GM18868 (cell line): ENCODE measurements at regions not wholly inside any gene's neighbourhood (a gene's known extent, or its start where the extent isn't known, plus 50 kb on each side); places are given as distances from the start of the nearest gene placed in this dataset.
A peak's percentile ranks its signal among the peaks of the same experiment; 100 is the strongest.

Experiments
- ATAC-seq: cut with Tn5 transposase; IDR thresholded peaks from one replicate; pipeline ENCODE4 v1.9.1; 2021; ENCODE audit warnings: mild to moderate bottlenecking, moderate library complexity; ENCODE audit not compliant: unreplicated experiment

DNA sequence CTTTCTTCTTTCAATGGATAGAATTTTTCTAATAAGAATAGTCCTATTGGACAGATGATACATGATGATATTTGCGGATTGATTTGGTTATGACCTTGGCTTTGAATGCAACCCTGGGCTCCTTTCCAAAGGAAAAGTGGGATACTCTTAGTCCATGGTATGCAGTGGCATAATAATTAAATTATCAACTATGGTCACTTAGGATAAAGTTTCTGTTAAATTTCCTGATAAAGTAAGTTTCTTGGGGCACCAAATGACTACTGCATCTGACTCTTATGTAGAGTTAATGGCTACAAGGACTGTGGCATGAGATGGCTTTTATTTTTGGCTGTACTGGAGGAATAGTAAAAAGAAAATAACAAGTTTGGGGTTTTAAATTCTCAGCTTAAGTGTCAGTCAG, 126.7 kb downstream of the QPCT start:
- no peak for ATAC-seq

DNA sequence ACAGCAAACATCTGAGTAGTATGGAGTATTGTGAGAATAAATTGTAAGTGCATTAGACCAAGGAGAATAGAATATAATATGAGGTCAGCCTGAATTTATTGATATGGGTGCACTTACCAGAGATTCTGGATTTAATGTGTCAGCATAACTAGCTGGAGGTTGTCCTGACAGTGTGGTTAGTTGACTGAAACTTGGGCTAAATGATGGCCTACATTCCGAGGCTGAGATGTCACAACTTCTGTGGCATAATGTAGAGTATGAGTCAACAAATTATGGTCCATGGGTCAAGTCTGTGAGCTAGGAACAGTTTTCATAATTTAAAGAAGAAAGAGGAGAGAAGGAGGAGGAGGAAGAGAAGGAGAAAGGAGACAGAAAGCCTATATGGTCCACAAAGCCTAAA, 127.6 kb downstream of the QPCT start:
- no peak for ATAC-seq

DNA sequence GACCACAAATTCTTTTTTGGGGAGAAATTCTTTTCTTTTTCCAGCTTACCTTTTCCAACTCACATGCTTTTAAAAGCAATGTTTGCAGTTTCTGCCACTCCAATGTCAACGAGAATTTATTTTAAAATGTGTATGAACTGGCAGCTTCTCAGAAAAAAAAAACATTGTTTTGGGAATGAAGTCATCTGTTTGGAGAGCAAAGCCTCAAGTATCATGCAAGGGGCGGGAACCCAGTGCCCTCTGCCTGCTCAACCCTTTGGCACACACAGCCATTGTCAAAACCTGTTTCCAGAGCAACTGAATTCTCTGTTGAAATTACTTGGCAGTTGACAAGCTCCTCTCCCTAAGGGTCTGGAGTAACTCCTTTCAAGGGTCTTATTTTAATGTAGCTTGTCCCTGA, 128.5 kb downstream of the QPCT start:
- no peak for ATAC-seq

DNA sequence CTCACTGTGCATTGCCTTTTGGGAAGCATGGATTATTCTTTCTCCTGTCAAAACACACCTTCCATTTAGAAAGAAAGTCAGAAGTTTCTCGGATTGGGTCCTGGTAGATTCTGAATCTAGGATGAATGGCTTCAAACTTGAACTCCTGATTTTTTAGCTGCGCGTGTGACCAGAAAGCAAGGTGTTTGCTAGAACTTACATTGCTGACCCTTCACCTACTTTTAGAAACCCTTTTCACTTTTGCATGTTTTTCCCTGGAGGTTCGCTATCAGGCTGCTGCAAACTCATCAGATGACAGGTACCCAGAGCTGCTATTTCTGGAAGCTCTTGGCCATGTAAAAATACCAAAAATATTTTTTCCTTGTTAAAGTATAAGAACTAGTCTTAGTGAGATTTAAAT, 132.0 kb downstream of the QPCT start:
- ATAC-seq, result no peak

DNA sequence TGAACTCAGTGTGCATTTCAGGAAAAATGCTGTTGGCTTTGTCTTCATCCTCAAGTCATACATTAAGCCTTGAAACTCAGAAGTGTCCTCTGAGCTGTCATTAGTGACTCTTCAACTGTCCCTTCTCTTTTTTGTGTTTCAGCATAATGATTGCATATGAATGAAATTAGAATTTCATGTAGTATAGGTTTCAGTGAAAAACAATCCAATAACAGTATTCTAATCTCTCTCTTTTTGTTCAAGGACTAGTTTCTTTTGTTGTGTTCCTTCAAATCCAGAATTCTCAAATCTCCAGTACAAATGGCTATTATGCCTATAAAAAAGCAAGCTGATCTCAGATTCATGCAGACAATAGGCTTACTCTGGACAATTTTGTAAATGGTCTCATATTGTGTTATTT, 133.5 kb downstream of the QPCT start:
- no peak for ATAC-seq

DNA sequence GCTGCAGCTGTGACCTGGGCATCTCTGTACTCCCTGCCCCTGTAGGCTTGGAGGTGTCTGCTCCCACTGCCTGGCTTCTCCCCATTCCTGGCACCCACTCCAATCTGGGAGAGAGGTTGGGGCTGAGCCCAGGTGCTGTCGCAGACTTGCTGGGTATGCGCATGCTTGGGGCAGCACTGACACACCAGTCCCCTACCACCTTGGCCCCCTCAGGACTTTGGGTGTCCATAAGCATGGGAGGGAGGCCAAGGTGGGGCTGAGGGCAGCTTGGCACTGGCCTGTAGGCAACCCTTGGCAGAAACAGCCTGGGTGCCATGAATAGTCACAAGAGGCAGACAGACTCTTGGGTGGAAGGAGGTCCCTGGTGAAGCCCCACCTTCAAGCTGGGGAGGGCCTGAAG, 136.8 kb downstream of the QPCT start:
- ATAC-seq, result no peak

DNA sequence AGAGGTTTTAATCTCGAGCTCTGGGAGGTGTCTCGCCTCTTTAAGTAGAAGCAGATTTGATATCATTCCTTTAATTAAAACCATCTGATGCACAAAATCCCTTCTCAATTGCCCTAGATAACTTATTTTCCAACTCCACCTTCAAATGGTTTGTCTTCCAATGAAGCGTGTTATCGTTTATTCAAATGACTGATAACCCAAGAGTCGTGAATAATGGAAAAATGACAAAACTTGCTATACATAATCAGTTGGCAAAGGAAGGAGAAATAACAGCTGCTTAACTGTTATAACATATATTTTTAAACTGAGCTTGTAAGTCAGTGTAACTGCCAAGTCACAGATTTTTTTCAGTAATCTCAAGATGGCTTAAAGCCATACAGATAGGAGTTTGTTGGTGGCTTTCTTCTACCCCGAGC, 144.6 kb downstream of the QPCT start:
- no peak for ATAC-seq

DNA sequence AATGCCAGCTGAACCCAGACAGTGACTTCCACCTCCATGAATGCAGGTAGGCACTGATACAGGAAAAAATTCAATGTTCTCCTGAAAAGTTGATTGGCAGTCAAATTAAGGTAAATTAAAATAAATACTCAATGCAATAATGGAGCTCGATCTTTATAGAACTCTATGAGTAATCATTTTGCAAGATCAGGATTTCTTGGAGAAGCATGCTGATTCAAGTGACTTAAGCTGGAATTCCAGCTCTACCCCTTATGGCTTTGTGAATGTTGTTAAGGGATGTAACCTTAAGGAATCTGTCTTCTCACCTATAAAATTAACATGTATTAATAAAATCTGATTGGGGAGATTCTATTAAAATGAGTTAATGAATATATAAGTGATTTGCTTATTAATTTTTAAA, 145.1 kb downstream of the QPCT start:
- no peak for ATAC-seq

DNA sequence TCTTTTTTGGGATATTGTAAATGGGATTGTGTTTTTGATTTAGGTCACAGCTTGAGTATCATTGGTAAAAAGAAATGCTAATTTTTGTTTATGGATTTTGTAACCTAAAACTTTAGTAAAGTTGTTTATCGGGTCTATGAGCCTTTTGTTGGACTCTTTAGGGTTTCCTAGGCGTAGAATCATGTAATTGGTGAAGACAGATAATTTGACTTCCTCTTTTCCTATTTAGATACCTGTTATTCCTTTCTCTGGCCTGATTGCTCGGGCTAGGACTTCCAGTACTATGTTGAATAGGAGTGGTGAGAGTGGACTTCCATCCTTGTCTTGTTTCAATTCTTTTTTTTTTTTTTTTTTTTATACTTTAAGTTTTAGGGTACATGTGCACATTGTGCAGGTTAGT, 149.0 kb downstream of the QPCT start:
- no peak for ATAC-seq

DNA sequence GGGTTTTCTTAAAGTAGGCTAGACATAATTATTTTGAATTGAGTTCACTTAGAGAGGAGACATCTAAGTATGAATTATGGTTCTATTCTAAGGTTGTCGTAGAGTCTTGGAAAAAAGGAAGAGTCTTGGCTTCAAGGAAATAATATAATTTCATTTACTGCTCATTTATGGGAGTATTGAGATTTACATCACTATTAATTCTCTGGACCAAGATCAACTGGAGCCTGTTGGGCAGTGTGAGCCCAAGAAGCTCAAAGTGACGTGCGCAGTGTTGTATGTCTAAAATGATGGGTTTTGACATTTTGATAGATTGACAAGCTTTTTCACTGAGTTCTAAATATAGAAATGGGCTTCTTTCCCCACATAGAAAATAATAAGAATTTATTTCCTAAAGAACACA, 154.7 kb downstream of the QPCT start:
- ATAC-seq, result no peak

DNA sequence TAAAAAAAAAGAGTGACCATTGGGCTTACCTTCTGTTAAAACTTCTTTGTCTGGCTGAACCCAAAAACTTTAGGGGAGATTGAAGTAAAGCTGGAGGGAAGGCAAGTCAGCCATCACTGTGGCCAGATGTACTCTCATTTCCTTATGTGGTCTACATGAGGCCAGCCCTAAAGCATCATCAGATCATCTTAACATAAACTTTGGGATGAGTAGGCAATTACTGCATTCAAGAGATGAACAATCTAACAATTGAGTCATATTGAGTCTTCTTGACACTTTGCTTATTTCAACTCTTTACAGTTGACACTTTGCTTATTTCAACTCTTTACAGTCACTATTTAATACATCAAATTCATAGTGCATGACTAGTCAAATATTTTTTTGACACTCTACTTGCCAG, 155.6 kb downstream of the QPCT start:
- no peak for ATAC-seq

DNA sequence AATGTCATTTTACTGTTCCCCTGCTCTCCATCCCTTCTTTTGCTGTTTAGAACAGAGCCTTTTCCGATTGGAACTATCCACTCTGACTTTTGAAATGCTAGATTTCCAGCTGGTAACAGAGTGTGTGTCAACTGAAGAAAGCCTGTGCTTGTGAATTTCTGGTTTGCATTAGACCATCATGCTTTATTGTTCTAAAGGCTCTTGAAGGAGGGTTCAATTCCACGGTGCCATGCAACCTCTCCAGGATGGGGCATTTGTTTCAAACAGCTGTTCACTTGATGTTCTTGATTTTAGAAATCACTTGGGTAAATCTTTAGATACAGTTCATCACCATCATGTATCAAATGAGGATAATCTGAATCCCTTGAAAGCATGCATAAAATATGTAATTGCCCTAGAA, 156.7 kb downstream of the QPCT start:
- ATAC-seq, result no peak

DNA sequence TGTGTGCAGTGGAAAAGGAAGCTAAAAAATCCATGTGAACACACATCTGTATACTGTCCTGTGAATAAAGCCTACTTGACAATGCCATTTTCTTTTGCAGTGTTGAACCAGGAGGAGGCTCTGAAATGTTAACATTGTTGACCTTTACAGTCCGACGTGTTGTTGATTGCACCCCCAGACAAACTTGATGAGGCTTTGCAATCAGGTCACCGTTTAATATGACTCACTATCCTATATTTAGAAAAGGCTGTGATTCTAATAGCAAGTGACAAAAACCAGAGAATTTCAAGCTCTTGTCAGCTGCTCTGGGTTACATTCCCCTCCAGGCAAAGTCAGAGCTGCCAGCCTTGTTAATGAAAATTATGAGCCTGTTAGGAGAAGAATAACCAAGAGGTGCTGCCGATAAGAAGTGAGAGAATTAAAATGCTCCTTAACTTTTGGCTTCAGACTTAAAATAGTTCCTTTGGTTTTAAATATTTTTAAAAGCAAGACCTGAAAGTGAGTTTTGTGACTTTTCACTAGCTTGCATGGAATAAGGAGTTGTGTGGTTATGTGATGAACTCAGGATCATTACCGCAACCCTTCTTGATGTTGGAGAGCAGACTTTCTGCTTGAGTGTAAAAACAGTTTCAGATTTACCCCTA, 162.1 kb downstream of the QPCT start:
- ATAC-seq, result peak; percentile 66

DNA sequence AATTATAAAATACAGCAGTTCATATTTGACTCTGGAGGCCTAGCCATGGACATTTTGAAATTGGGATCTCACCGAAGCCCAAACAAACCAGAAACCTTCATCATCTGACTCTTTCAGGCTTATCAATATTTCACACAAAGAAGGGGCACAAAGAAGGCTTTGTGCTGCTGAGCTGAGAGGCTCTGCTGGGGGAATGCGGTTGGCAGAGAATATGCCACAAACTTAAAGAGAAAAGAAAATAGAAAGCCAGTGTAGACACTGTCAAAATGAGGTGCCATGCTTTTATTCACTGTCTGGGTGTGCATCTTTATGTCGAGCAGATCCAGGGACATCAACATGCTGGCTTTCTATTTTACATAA, 162.6 kb downstream of the QPCT start:
- ATAC-seq, result no peak

DNA sequence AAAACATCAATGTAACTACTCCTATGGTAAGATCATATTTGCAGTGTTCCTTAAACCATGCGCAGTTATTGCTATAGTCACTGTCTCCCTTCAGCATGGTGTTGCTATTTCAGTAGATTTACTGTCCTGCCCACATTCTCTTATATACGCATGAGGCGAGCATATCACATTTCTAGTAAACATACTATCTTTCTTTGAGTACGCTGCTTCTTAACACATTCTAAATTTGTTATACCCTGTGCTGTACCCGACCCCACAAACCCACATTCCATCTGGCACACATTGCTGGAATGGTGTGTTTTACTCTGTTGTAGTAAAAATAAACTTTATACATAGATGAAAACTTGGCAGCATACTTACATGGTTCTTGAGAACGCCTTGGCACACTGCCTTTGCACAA, 163.3 kb downstream of the QPCT start:
- no peak for ATAC-seq

DNA sequence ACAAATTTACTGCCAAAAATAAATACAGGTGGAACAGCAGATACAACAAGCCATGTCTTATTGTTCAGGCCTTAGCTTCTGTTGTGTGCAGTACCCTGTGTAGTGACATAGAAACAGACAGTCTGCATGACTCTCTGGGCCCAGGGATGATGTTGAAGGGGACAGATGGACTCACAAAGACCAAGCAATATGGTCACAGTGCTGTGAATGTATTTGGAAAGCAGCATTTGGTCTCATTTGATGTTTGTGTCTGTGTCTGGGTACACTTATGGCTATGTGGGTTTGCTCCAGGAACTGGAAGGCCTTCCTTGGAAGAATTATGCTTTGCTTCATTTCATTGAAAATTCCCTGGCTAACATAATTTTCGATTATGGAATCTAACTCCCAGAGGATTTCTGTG, 158.5 kb downstream of the CDC42EP3 start:
- no peak for ATAC-seq

DNA sequence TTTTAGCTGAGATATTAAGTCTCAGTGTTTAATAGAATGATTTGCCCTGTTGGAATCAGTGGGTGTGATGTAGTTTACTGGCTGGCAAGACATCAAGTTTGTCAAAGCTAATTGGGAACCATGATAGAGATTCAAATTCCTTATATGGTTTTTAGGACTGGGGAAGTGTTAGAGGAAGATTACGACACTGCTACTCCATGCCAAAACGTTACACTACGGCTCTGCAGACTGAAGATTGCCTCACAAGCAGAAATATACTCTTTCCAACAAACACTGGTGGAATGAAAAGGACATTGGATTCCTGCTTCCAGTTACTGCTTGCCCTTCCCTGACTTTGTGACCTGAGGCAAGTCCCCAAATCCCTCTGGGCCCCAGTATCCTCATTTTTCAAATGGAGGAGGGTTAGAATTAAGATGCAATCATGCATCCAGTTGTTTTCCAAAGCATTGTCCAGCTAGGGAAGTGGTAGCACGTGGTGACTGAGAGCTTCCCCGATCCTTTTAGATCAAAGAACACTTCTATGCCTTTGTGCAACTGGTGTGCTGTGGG, 147.6 kb downstream of the CDC42EP3 start:
- ATAC-seq, result no peak

DNA sequence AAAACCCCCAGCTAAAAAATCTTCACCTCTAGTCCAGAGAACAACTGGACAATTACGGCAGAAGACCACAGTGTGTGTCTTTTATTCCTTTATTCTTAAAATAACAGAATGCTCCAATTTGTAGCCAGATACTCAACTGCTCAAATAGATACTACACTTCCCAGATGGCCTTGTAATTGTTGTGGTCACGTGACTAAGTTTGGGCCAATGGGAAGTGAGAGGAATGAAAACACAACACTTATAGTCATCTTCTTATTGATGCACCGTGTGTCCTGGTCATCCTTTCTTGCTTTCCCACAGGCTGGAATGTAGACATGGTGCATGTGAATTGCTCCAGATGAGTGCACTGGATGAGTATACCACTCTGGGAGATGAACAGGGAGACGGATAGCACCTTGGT, 145.1 kb downstream of the CDC42EP3 start:
- no peak for ATAC-seq

DNA sequence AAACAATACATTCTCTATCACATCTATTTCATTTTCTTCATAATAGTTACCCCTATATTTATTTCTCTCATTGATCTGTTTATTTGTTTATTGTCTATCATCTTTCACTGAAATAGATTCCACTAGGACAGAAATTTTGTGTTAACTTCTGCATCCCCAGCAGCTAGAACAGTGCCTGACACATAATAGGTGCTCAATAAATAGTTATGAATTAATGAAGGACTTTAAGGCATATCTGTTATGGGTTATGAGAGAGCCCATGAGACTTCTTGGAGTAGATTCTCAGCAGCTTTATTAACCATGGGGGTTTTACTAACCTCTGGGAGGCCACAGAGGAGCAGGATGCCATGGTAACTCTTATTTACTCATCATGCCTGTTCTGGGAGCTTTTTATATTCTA, 144.6 kb downstream of the CDC42EP3 start:
- ATAC-seq, result no peak

DNA sequence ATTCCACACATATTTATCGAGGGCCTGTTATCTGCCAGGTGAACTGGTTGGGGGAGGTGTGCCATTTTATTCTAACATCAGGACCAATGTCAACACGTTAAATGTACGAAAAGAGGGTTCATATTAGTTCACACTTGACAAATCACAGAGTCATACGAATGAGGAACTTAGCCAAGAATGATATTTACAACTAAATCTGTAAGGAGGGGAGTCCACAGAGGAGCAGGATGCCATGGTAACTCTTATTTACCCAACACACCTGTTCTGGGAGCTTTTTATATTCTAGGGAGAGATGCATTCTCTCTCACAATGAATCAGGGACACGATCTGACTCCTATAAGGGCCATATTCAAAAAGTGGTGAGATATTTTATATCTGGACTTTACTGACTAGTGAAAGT, 144.1 kb downstream of the CDC42EP3 start:
- ATAC-seq, result no peak

DNA sequence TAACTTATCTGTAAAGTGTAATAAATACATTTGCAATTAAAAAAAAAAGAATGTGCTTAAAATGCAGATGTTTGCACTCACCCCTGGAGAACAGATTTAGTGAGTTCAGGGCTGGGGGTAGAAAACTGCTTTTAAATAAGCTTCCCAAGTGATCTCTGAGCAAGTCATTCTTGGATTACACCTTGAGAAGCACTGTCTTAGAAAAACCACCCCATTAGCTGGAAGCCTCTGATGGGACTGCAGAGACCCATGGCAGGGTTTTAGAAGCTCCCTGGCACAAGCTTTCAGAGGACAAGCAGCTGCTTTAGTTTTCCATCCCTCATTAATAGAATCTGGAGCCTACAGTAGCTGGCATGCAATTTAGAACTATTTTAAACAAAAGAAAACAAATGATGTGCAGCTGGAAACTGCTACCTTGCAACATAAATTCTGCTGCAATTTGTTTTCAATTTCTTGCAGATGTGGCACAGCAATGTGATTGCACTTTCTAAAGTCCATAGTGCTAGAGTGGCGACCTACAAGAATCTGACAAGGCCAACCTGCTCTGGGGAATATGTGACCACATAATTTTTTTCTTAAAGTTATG, 141.5 kb downstream of the CDC42EP3 start:
- no peak for ATAC-seq

DNA sequence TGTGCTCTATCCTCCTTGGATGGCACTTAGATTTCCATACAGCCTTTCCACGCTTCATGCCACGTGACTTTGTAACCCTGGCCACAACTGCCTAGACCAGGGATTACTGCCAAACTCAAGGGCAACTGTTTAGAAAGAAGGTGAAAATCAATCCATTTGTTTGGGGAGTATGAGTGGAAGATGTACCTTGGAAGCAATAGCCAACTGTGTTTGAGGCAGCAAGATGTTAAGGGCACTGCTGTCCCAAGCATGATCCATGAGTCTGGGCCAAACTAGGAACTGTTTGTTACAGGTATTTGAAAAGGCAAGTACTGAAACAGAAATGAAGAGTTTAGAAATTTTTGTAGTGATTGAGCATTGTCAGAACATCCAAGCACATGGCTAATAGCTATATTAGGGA, 138.9 kb downstream of the CDC42EP3 start:
- ATAC-seq, result no peak

DNA sequence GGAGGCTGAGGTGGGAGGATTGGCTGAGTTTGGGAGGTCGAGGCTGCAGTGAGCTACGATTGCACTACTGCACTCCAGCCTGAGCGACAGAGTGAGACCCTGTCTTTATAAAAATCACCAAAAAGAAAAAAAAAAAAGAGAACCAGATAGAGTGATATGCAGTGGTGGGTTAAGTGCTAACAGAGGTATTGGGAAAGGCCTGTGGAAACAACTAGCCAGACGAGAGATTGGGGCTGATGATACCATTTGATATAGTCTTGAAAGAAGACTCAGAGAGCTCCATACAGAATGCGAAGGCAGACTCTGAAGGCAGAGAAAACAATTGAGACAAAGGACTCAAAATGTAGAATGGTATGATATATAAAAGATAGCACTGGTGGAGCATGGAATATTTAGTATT, 134.1 kb downstream of the CDC42EP3 start:
- no peak for ATAC-seq
